Panc1 (cell line): ENCODE measurements at regions not wholly inside any gene's neighbourhood (a gene's known extent, or its start where the extent isn't known, plus 50 kb on each side); places are given as distances from the start of the nearest gene placed in this dataset.
"Not testable (repeated sequence)": the region's sequence is repeated elsewhere in the genome, so short reads cannot be mapped to it uniquely, and the experiment has no call there.

Source experiments
- ATAC-seq: fragments of 200-7000 bp; cut with Tn5 transposase; 2 replicates; pipeline ENCODE4 v1.9.1; 2020; ENCODE audit warnings: mild to moderate bottlenecking, moderate library complexity
- BruUV-seq: library from RNA; stranded (reverse); fragments of 400-500 nt; replicated peaks from 2 replicates; lab custom pipeline; 2021; lab: Mats Ljungman, UMichigan
- CTCF ChIA-PET: fragments of 300-600 bp; sonication (Branson Sonifier 250); formaldehyde crosslinking; loops from one replicate; lab custom pipeline; 2022; ENCODE audit warnings: antibody characterized with exemption; lab: Charles Lee
- POLR2A ChIA-PET: fragments of 300-600 bp; sonication (Branson Sonifier 250); formaldehyde crosslinking; loops from one replicate; lab custom pipeline; 2022; ENCODE audit warnings: antibody characterized with exemption; lab: Charles Lee
- DNase-seq: peaks from one replicate; pipeline ENCODE4 v3.0.0-alpha.2; 2010; ENCODE audit warnings: low read depth, low spot score
- H3K27ac ChIP-seq: 2 replicates; pipeline ENCODE4 v1.5.1; 2011; ENCODE audit warnings: mild to moderate bottlenecking, low read length, inconsistent platforms
- H3K27me3 ChIP-seq: fragments of 200-500 bp; sonication (Bioruptor generic); 2 replicates; pipeline ENCODE4 v1.6.0; 2014; ENCODE audit warnings: low read length, inconsistent platforms; ENCODE audit not compliant: control insufficient read depth, insufficient read depth
- H3K36me3 ChIP-seq: fragments of 200-500 bp; sonication (Bioruptor generic); 2 replicates; pipeline ENCODE4 v1.5.1; 2014; ENCODE audit warnings: inconsistent platforms, mild to moderate bottlenecking, low read length, moderate library complexity; ENCODE audit not compliant: control insufficient read depth, insufficient read depth
- H3K4me1 ChIP-seq: 2 replicates; pipeline ENCODE4 v1.5.1; 2011; ENCODE audit warnings: inconsistent platforms, mild to moderate bottlenecking, low read length, moderate library complexity; ENCODE audit not compliant: control insufficient read depth, insufficient read depth
- H3K4me3 ChIP-seq, 2 experiments: 2 replicates each; pipeline ENCODE4 v1.5.1; 2011 to 2012; ENCODE audit warnings: low read depth in 2 of 2, low read length in 2 of 2, mild to moderate bottlenecking in 2 of 2, inconsistent platforms in 1 of 2, moderate library complexity in 1 of 2
- H3K9me3 ChIP-seq: fragments of 200-500 bp; sonication (Bioruptor generic); 2 replicates; pipeline ENCODE4 v1.5.1; 2014; ENCODE audit warnings: low read depth, mild to moderate bottlenecking, inconsistent platforms, low read length, moderate library complexity; ENCODE audit not compliant: control insufficient read depth, insufficient read depth
- POLR2AphosphoS5 ChIP-seq: IDR thresholded peaks from 2 replicates; pipeline ENCODE4 v1.6.1; 2012; ENCODE audit warnings: mild to moderate bottlenecking, low read depth, low read length, moderate library complexity
- REST ChIP-seq, 2 experiments: IDR thresholded peaks; 2 replicates each; pipeline ENCODE4 v1.6.1; 2011 to 2012; ENCODE audit warnings: low read depth in 2 of 2, control low read depth in 1 of 2, low read length in 1 of 2, mild to moderate bottlenecking in 1 of 2, moderate library complexity in 1 of 2; ENCODE audit not compliant: insufficient read depth in 1 of 2
- SIN3A ChIP-seq: IDR thresholded peaks from 2 replicates; pipeline ENCODE4 v1.6.1; 2012; ENCODE audit warnings: low read depth, mild to moderate bottlenecking, low read length, moderate library complexity, borderline replicate concordance; ENCODE audit not compliant: insufficient read depth
- TCF7L2 ChIP-seq: IDR thresholded peaks from 2 replicates; pipeline ENCODE4 v1.6.1; 2011; ENCODE audit warnings: mild to moderate bottlenecking, low read depth, low read length, inconsistent platforms
- in situ Hi-C: cut with HindIII; loops from 2 replicates; pipeline ENCODE4 v1.10.0; 2016; ENCODE audit warnings: low sequenced_read_pairs, low pct_unique_long_range_greater_than_20kb
- intact Hi-C: fragments of 100-400 bp; cut with micrococcal nuclease; formaldehyde crosslinking; loops from one replicate; pipeline ENCODE4 v1.10.0; 2022; ENCODE audit not compliant: unreplicated experiment
- TF ChIP-seq, protein P1 (sequence below): fragments of 450-650 bp; IDR thresholded peaks from 2 replicates; pipeline ENCODE4 v1.5.1; 2017; ENCODE audit warnings: mild to moderate bottlenecking

DNA sequence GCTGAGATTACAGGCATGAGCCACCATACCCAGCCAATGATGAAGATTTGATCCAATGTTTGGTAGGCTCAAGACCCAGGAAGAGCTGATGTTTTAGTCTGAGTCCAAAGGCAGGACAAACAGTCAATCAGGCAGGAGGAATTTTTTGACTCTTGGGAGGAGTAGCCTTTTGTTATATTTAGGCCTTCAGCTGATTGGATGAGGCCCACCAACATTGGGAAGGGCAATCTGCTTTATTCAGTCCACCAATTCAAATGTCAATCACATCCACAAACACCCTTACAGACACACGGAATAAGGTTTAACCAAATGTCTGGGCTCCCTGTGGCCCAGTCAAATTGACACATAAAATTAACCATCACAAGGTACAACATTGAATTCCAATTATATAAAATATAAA is 61.9 kb upstream of the COX20 start:
- TF ChIP-seq SIN3A, result no peak
- TF ChIP-seq REST (IDR thresholded peaks at IDR 0.05; ENCODE audit: insufficient read depth in 1 of 2, low read depth in 2 of 2, low read length in 1 of 2), result no peak
- TF ChIP-seq, protein P1, sequence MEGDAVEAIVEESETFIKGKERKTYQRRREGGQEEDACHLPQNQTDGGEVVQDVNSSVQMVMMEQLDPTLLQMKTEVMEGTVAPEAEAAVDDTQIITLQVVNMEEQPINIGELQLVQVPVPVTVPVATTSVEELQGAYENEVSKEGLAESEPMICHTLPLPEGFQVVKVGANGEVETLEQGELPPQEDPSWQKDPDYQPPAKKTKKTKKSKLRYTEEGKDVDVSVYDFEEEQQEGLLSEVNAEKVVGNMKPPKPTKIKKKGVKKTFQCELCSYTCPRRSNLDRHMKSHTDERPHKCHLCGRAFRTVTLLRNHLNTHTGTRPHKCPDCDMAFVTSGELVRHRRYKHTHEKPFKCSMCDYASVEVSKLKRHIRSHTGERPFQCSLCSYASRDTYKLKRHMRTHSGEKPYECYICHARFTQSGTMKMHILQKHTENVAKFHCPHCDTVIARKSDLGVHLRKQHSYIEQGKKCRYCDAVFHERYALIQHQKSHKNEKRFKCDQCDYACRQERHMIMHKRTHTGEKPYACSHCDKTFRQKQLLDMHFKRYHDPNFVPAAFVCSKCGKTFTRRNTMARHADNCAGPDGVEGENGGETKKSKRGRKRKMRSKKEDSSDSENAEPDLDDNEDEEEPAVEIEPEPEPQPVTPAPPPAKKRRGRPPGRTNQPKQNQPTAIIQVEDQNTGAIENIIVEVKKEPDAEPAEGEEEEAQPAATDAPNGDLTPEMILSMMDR, result no peak
- no peak for TF ChIP-seq TCF7L2
- no peak for TF ChIP-seq POLR2AphosphoS5
- no peak overlapping the region for H3K27ac ChIP-seq
- no peaks in the 10 kb centered on the region for H3K36me3 ChIP-seq
- ChIA-PET CTCF (no interaction called here), POLR2A (no interaction called here)
- in situ Hi-C loops, result no loop called here
- no TSS peak for BruUV-seq
- H3K4me1 ChIP-seq, result no peaks in the 10 kb centered on the region
- DNase-seq, result no peak
- no peak overlapping the region for H3K4me3 ChIP-seq
- intact Hi-C loops, result no loop called here
- no peaks in the 10 kb centered on the region for H3K27me3 ChIP-seq
- no peaks in the 10 kb centered on the region for H3K9me3 ChIP-seq
- ATAC-seq, result no peak

GRCh38 chr1:244776783-244777182 is 58.7 kb upstream of the COX20 start:
- H3K4me3 ChIP-seq, intact Hi-C loops, BruUV-seq, H3K4me1 ChIP-seq, H3K27me3 ChIP-seq, H3K9me3 ChIP-seq, CTCF ChIA-PET, DNase-seq, ATAC-seq, in situ Hi-C loops, H3K27ac ChIP-seq, H3K36me3 ChIP-seq: not testable (repeated sequence)
- POLR2A ChIA-PET, result interaction anchor here (0.6 kb wide), 1 partner anchor 260 kb away, joined by 3 read pairs; no protein-coding TSS in a partner anchor

GRCh38 chr1:244778344-244778743 is 57.1 kb upstream of the COX20 start:
- no peaks in the 10 kb centered on the region for H3K9me3 ChIP-seq
- H3K4me3 ChIP-seq, result no peak overlapping the region
- no peak for ATAC-seq
- ChIA-PET POLR2A (interaction anchor here (0.7 kb wide), 1 partner anchor 125 kb away, joined by 3 read pairs; no protein-coding TSS in a partner anchor), CTCF (no interaction called here)
- no peaks in the 10 kb centered on the region for H3K4me1 ChIP-seq
- TF ChIP-seq TCF7L2 (no peak), POLR2AphosphoS5 (no peak), SIN3A (no peak), REST (IDR thresholded peaks at IDR 0.05; ENCODE audit: insufficient read depth in 1 of 2, low read depth in 2 of 2, low read length in 1 of 2) (no peak)
- TF ChIP-seq, protein P1, result no peak
- no peak overlapping the region for H3K27ac ChIP-seq
- DNase-seq, result no peak
- in situ Hi-C loops (no loop called here), intact Hi-C loops (no loop called here)
- H3K27me3 ChIP-seq, result no peaks in the 10 kb centered on the region
- H3K36me3 ChIP-seq, result no peaks in the 10 kb centered on the region
- no TSS peak for BruUV-seq
